ENCODE measurements at regions not wholly inside any gene's neighbourhood (a gene's known extent, or its start where the extent isn't known, plus 50 kb on each side); places are given as distances from the start of the nearest gene placed in this dataset.

DNA sequence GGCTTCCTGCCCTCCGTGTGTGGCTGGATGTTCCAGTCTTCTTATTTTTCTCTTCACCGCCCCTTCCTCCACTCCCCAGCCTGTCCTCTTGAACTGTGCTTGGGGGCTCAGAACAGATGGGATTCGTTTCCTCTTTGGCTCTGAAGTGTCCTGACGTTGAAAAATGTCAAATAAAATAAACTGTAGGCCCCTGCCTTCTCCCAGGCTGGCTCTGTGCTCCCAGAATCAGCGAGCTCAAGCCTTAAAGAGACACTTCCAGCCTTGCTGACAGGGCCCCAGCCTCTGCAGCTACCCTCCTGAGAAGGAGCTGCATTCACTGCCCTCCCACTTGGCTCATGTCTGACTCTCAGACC lies 104.2 kb upstream of the IPO9 start:
- TF ChIP-seq, protein P1, sequence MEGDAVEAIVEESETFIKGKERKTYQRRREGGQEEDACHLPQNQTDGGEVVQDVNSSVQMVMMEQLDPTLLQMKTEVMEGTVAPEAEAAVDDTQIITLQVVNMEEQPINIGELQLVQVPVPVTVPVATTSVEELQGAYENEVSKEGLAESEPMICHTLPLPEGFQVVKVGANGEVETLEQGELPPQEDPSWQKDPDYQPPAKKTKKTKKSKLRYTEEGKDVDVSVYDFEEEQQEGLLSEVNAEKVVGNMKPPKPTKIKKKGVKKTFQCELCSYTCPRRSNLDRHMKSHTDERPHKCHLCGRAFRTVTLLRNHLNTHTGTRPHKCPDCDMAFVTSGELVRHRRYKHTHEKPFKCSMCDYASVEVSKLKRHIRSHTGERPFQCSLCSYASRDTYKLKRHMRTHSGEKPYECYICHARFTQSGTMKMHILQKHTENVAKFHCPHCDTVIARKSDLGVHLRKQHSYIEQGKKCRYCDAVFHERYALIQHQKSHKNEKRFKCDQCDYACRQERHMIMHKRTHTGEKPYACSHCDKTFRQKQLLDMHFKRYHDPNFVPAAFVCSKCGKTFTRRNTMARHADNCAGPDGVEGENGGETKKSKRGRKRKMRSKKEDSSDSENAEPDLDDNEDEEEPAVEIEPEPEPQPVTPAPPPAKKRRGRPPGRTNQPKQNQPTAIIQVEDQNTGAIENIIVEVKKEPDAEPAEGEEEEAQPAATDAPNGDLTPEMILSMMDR (IDR thresholded peaks at IDR 0.05) = no peak
- no peak for TF ChIP-seq POLR2A (IDR thresholded peaks at IDR 0.05)
